ENCODE measurements at regions not wholly inside any gene's neighbourhood (a gene's known extent, or its start where the extent isn't known, plus 50 kb on each side); places are given as distances from the start of the nearest gene placed in this dataset.

DNA sequence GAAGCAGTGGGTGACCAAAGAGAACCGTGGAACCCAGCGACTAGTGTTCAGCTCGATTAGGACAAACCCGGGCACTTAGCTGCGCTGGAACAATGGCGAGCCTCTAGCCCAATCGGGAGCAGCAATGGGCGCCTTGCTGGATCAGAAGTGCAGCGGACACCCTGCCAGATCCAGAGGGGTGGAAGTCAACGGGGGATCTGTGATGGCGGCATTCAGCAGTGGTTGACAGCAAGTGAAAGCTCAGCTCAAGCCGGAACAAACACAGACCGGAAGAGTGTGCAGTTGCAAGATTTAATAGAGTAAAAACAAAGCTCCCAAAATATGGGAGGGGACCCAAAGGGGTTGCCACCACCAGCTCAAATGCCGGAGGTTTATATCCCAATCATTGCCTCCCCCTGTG lies 478.7 kb upstream of the REG3G start:
- no peak overlapping the region for H3K27ac ChIP-seq
- no peak for DNase-seq (ENCODE audit: low spot score)
- CTCF ChIA-PET: interaction anchor here (0.6 kb wide), 1 partner anchor 224 kb away, joined by 4 read pairs; no protein-coding TSS in a partner anchor
- TF ChIP-seq, protein P1, sequence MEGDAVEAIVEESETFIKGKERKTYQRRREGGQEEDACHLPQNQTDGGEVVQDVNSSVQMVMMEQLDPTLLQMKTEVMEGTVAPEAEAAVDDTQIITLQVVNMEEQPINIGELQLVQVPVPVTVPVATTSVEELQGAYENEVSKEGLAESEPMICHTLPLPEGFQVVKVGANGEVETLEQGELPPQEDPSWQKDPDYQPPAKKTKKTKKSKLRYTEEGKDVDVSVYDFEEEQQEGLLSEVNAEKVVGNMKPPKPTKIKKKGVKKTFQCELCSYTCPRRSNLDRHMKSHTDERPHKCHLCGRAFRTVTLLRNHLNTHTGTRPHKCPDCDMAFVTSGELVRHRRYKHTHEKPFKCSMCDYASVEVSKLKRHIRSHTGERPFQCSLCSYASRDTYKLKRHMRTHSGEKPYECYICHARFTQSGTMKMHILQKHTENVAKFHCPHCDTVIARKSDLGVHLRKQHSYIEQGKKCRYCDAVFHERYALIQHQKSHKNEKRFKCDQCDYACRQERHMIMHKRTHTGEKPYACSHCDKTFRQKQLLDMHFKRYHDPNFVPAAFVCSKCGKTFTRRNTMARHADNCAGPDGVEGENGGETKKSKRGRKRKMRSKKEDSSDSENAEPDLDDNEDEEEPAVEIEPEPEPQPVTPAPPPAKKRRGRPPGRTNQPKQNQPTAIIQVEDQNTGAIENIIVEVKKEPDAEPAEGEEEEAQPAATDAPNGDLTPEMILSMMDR (conservative IDR thresholded peaks at IDR 0.05; ENCODE audit: low read depth): no peak
- POLR2A ChIA-PET (ENCODE audit: low non-redundant PET): no interaction called here

DNA sequence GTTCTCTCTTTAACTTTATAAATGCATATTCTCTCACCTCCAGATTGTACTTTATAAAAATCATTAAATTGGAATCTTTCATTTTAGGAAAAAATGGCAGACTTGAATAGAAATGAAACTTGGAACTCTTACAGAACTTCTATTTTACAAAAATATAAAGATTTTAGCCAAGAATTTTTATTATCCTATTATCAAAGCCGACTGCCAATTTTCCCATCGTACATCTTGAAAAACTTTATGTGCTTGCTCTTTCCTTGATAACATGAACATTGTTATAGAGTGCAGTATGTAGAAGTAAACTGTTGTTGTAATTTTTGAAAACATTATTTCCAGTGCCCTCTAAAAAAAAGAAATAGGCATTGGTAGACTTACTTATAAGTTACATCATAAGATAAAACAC lies 475.7 kb upstream of the REG3G start:
- ChIA-PET CTCF (no interaction called here), POLR2A (ENCODE audit: low non-redundant PET) (no interaction called here)
- DNase-seq (ENCODE audit: low spot score): no peak
- TF ChIP-seq, protein P1 (conservative IDR thresholded peaks at IDR 0.05; ENCODE audit: low read depth): no peak
- no peak overlapping the region for H3K27ac ChIP-seq

DNA sequence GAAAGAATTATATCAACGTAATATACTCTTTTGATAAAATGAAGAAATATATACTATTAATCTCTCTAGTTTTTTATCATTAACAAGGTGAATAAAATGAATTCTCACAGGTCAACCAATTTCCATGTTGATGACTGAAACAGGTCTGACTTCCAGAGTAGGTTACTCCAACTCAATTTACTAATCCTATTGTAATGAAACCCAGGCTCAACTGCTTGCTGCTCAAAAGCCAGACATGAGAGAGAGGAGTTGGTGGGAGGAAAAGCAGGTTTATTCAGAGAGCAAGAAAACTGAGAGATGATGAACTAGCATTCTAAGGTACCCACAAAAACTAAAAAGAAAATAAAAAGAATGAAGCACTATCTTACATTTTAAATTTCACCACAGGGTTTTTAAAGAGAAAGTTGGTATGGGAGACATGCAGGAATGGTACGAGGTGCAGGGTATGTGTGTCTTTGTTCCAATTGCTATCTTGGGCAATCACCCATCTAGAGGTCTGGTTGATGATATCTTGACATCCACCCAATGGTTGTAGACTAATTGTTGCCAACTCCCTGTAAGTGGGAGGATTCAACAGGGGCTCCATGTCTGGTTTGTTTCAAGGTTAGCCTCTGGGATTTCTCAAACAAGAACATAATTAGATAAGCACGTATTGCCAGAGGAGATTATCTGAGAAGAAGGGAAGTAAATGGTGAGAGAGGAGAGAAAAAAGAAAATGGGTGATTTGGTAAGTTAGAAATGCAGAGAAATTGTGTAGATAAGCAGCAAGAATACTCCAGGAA lies 471.4 kb upstream of the REG3G start:
- POLR2A ChIA-PET (ENCODE audit: low non-redundant PET): no interaction called here
- DNase-seq (ENCODE audit: low spot score): no peak
- CTCF ChIA-PET: no interaction called here
- no peak overlapping the region for H3K27ac ChIP-seq
- TF ChIP-seq, protein P1 (conservative IDR thresholded peaks at IDR 0.05; ENCODE audit: low read depth): no peak

DNA sequence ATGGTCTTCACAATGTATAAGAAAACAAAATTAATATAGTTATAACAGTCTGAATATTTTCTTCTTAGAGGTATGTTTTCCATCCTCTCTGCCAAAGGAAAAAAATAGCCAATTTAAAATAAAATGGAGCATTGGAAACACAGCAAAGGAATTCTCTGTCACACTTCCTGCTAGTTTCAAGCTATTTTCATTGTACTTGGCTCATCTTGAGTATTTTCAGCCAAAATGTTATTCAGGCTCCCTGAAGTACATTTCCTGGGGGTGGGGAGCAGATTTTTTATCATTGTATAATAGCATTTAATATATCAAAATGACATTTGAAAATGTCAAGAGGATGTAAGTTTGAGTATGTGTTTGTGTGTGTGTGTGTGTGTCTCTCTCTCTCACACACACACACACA lies 463.6 kb upstream of the REG3G start:
- DNase-seq (ENCODE audit: low spot score): no peak
- TF ChIP-seq, protein P1 (conservative IDR thresholded peaks at IDR 0.05; ENCODE audit: low read depth): no peak

DNA sequence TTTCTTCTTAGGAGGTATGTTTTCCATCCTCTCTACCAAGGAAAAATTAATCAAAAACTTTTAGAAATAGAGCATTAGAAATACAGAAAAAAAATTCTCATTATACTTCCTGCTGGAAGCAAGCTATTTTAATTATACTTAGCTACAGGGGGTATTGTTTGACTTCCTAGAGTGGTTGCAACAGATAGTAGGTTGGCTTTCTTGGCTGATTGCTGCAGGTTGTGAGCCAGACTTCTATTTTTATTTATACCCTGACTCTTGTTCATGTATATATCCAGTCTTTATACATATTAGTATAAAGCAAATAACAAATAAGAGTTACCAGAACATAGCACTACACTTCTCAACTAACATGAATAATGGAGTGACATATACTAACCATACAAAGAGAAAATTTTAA lies 460.8 kb upstream of the REG3G start:
- ChIA-PET POLR2A (ENCODE audit: low non-redundant PET) (no interaction called here), CTCF (no interaction called here)
- DNase-seq (ENCODE audit: low spot score): no peak
- no peak overlapping the region for H3K27ac ChIP-seq
- TF ChIP-seq, protein P1 (conservative IDR thresholded peaks at IDR 0.05; ENCODE audit: low read depth): no peak

More for the DNA sequence above, 463.6 kb upstream of the REG3G start:
- POLR2A ChIA-PET (ENCODE audit: low non-redundant PET): no interaction called here
- no peak overlapping the region for H3K27ac ChIP-seq
- CTCF ChIA-PET: no interaction called here

DNA sequence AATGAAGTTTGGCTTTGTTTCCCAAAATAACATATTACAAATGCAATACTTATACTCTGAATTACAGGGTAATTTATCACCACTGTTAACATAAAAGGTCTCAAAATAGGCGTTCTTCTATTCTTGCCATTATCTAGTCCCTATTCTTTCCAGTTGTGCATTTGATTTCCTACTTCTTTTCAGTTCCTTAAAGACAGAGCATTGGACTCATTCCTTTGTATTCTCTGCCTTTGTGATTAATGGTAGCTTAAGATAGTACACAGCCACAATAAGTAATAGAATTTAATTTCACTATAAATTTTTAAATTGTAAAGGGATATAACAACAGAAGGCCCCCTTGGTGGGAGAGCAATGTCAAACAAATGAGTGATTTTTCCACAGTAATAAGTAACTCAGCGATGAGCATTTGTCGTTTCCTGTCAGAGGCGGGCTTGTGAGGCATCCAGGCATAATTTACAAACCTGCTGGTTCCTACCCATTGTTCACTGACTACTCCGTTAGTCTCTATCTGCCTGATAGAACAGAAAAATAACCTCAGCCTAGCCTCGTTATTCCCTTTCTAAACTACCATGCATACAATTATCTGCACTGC lies 456.6 kb upstream of the REG3G start:
- H3K27ac ChIP-seq: no peak overlapping the region
- CTCF ChIA-PET: no interaction called here
- POLR2A ChIA-PET (ENCODE audit: low non-redundant PET): no interaction called here
- TF ChIP-seq, protein P1 (conservative IDR thresholded peaks at IDR 0.05; ENCODE audit: low read depth): no peak
- DNase-seq (ENCODE audit: low spot score): no peak

Data from RWPE1 (cell line).